Calu3 (cell line): ENCODE measurements at regions not wholly inside any gene's neighbourhood (a gene's known extent, or its start where the extent isn't known, plus 50 kb on each side); places are given as distances from the start of the nearest gene placed in this dataset.

ENCODE experiments used
- BruUV-seq: library from RNA; stranded (reverse); fragments of 400-500 nt; replicated peaks from 2 replicates; lab custom pipeline; 2021; lab: Mats Ljungman, UMichigan
- CTCF ChIA-PET: fragments of 300-600 bp; sonication (Branson Sonifier 250); formaldehyde crosslinking; loops from one replicate; lab custom pipeline; 2022; ENCODE audit warnings: antibody characterized with exemption; lab: Charles Lee
- DNase-seq: peaks from one replicate; pipeline ENCODE4 v3.0.0; 2022
- H3K27ac Mint-ChIP-seq: one replicate; pipeline ENCODE4 v1.8.0; 2022; ENCODE audit warnings: mixed read lengths; ENCODE audit not compliant: unreplicated experiment
- H3K27me3 Mint-ChIP-seq: one replicate; pipeline ENCODE4 v1.8.0; 2022; ENCODE audit warnings: mixed read lengths; ENCODE audit not compliant: unreplicated experiment
- H3K36me3 Mint-ChIP-seq: one replicate; pipeline ENCODE4 v1.8.0; 2022; ENCODE audit warnings: mild to moderate bottlenecking, moderate library complexity, mixed read lengths; ENCODE audit not compliant: insufficient read depth, unreplicated experiment
- H3K4me1 Mint-ChIP-seq: one replicate; pipeline ENCODE4 v1.8.0; 2022; ENCODE audit warnings: mild to moderate bottlenecking, low read depth, mixed read lengths; ENCODE audit not compliant: unreplicated experiment
- H3K4me3 Mint-ChIP-seq: one replicate; pipeline ENCODE4 v1.8.0; 2022; ENCODE audit warnings: mild to moderate bottlenecking, low read depth, moderate library complexity, mixed read lengths; ENCODE audit not compliant: unreplicated experiment
- H3K9me3 Mint-ChIP-seq: one replicate; pipeline ENCODE4 v1.8.0; 2022; ENCODE audit warnings: low read depth, mixed read lengths; ENCODE audit not compliant: unreplicated experiment
- intact Hi-C: fragments of 100-400 bp; cut with micrococcal nuclease; formaldehyde crosslinking; loops from one replicate; pipeline ENCODE4 v1.10.0; 2022; ENCODE audit not compliant: unreplicated experiment
- TF ChIP-seq, protein P1 (sequence below): fragments of 200-600 bp; IDR thresholded peaks from one replicate; pipeline ENCODE4 v1.8.0; 2022; ENCODE audit warnings: antibody characterized with exemption; ENCODE audit not compliant: unreplicated experiment

DNA sequence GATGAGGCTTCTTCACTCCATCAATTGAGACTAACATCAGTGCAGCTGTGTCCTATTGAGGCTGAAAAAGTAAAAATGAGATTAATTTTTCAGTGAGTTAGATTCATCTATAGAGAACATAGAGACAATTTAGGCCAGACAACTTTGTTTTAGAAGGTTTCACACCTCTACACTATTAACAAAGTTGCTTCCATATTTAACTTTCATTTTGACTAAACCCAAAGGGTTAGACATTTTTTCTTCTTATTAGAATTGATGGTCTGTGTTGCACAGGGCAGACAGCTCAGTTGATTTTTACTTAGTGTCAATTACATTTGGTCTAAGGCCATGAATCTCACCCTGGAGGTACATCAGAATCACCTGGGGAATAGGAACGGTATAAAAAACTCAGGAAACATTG lies 130.2 kb upstream of the NXPH2 start:
- intact Hi-C loops, result no loop called here
- TF ChIP-seq, protein P1, sequence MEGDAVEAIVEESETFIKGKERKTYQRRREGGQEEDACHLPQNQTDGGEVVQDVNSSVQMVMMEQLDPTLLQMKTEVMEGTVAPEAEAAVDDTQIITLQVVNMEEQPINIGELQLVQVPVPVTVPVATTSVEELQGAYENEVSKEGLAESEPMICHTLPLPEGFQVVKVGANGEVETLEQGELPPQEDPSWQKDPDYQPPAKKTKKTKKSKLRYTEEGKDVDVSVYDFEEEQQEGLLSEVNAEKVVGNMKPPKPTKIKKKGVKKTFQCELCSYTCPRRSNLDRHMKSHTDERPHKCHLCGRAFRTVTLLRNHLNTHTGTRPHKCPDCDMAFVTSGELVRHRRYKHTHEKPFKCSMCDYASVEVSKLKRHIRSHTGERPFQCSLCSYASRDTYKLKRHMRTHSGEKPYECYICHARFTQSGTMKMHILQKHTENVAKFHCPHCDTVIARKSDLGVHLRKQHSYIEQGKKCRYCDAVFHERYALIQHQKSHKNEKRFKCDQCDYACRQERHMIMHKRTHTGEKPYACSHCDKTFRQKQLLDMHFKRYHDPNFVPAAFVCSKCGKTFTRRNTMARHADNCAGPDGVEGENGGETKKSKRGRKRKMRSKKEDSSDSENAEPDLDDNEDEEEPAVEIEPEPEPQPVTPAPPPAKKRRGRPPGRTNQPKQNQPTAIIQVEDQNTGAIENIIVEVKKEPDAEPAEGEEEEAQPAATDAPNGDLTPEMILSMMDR, result no peak
- H3K9me3 Mint-ChIP-seq, result no peaks in the 10 kb centered on the region
- no peak overlapping the region for H3K4me3 Mint-ChIP-seq
- no peaks in the 10 kb centered on the region for H3K27me3 Mint-ChIP-seq
- CTCF ChIA-PET, result interaction anchor here (0.6 kb wide), 1 partner anchor 401 kb away, joined by 8 read pairs; no protein-coding TSS in a partner anchor
- no peaks in the 10 kb centered on the region for H3K4me1 Mint-ChIP-seq
- no peaks in the 10 kb centered on the region for H3K36me3 Mint-ChIP-seq
- no TSS peak for BruUV-seq
- no peak for DNase-seq
- no peak overlapping the region for H3K27ac Mint-ChIP-seq

DNA sequence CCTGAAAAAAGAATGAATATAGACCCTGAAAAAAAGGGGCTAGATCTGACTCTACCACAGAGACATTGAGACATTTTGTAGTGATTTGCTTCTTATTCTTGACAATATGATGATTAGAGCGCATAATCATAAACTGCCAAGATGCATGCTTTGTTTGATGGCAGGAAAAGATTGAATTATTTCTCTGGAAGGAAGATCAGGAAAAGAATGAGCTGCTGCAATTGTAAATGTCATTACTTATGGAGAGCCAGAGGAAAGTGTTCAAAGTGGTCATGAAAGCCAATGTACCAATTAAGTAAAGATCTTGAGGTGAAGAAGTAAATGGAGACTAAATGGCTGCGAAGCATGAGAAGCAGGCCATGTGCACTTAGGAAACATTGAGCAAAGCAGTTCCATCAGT lies 126.4 kb upstream of the NXPH2 start:
- no peaks in the 10 kb centered on the region for H3K9me3 Mint-ChIP-seq
- H3K36me3 Mint-ChIP-seq, result no peaks in the 10 kb centered on the region
- intact Hi-C loops, result no loop called here
- H3K27me3 Mint-ChIP-seq, result no peaks in the 10 kb centered on the region
- H3K4me3 Mint-ChIP-seq, result no peak overlapping the region
- CTCF ChIA-PET, result no interaction called here
- TF ChIP-seq, protein P1, result no peak
- H3K27ac Mint-ChIP-seq, result no peak overlapping the region
- BruUV-seq, result no TSS peak
- DNase-seq, result no peak
- no peaks in the 10 kb centered on the region for H3K4me1 Mint-ChIP-seq

DNA sequence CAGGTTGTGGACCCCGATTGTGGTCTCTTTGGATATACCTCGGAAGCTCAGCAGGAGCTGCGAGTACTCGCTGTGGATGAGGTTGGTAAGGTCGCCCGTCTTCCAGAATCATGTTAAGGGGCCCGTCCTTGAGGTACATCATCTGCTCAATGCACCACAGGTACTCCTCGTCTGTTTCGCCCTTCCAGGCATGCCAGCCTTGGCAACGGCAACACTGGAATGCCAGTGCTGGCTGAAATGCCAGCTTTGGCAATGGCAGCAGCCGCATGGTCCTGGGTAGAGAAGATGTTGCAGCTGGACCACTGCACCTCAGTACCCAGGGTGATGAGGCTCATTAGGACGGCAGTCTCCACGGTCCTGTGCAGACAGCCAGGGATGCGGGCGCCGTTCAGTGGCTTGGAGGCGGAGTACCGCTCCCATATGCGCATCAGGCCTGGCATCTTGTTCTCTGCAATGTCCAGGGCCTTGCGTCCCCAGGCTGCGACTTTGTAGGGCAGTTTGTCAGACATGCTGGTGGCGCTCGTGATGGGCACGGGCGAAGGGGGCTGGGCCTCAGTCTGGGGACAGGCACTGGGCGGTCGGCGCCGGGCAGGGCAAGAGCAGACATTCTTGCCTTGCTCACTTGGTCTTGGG lies 122.2 kb upstream of the NXPH2 start:
- H3K4me1 Mint-ChIP-seq, result no peaks in the 10 kb centered on the region
- CTCF ChIA-PET, result no interaction called here
- DNase-seq, result no peak
- no peak overlapping the region for H3K27ac Mint-ChIP-seq
- H3K4me3 Mint-ChIP-seq, result no peak overlapping the region
- H3K27me3 Mint-ChIP-seq, result no peaks in the 10 kb centered on the region
- no TSS peak for BruUV-seq
- TF ChIP-seq, protein P1, result no peak
- no peaks in the 10 kb centered on the region for H3K9me3 Mint-ChIP-seq
- no peaks in the 10 kb centered on the region for H3K36me3 Mint-ChIP-seq
- intact Hi-C loops, result no loop called here

DNA sequence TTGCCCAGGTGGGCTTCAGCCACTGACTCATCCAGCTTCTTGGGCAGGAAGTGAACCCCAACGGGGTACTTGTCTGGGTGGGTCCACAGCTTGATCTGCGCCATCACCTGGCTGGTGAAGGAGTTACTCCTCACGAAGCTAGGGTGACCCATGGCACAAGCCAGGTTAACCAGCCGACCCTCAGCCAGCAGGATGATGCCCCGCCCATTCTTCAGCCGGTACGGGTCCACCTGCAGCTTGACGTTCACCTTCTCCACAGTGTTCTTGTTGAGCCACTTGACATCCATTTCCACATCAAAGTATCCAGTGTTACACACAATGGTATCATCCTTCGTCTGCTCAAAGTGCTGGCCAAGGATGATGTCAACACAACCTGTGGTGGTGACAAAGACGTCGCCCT lies 121.3 kb upstream of the NXPH2 start:
- TF ChIP-seq, protein P1, result no peak
- Mint-ChIP-seq H3K4me3 (no peak overlapping the region), H3K9me3 (no peaks in the 10 kb centered on the region), H3K27ac (no peak overlapping the region), H3K27me3 (no peaks in the 10 kb centered on the region), H3K36me3 (no peaks in the 10 kb centered on the region), H3K4me1 (no peaks in the 10 kb centered on the region)
- intact Hi-C loops, result no loop called here
- CTCF ChIA-PET, result no interaction called here
- DNase-seq, result no peak
- no TSS peak for BruUV-seq
